GM08714 (cell line): ENCODE measurements at regions not wholly inside any gene's neighbourhood (a gene's known extent, or its start where the extent isn't known, plus 50 kb on each side); places are given as distances from the start of the nearest gene placed in this dataset.
"Not testable (repeated sequence)": the region's sequence is repeated elsewhere in the genome, so short reads cannot be mapped to it uniquely, and the experiment has no call there.

Experiments used
- H3K4me3 ChIP-seq: fragments of 200-500 bp; sonication (Bioruptor generic); 2 replicates; pipeline ENCODE4 v1.5.1; 2014; ENCODE audit warnings: mild to moderate bottlenecking, low read length, inconsistent platforms
- ZNF274 ChIP-seq: IDR thresholded peaks from 2 replicates; pipeline ENCODE4 v1.6.1; 2012; ENCODE audit warnings: mild to moderate bottlenecking, low read depth, low read length

DNA sequence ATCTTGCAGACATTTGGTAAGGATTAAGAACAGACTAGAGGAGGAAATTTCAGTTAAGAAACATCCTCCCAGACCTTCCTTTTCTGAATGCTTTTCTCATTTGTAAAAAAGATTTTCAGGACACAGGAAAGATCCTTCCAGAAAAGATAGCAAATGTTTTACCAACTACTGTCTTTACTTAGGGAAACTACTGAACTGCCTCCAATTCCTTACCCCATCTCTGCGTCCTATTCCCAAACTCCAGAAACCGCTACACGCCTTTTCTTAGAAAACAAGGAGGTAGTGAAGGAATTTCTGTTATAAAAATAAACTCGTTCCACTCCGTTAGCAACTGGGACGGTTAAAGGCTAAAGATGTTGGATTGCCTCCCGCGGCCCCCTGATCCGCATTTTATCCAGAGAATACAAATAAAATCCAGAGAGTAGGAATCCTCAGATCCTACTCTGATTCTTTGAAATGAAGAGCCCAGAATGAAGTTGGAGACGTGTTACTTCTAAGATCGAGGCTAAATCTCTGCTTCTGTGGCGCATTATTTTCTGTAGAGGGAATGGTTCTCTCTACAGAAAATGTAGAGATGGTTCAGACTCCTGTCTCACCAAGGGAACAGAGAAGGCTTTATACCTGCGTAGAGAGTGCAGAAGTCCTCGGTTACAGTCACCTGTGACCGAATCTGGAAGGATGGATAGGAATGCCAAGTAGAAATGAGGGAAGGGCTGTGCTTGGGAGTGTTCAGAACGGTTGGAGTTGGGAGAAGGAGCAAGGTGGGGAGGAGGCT lies 133.0 kb downstream of the GPX5 start:
- no peak for TF ChIP-seq ZNF274
- H3K4me3 ChIP-seq: peak overlapping the region; percentile 75

DNA sequence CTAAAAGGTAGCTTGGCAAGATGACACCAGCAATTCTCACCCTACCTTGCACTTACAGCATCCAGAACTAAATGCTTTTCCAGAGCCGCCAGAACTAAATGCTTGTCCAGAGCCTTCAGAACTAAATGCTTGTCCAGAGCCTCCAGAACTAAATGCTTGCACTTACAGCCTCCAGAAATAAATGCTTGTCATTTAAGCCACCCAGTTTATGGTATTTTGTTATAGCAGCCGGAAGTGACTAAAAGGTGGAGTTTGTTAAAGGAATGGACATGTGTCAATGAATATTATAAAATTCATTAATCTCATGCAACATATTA lies 133.5 kb downstream of the GPX5 start:
- peak overlapping the region; percentile 75; the same call in 1 of the 2 replicates for H3K4me3 ChIP-seq
- TF ChIP-seq ZNF274: no peak

DNA sequence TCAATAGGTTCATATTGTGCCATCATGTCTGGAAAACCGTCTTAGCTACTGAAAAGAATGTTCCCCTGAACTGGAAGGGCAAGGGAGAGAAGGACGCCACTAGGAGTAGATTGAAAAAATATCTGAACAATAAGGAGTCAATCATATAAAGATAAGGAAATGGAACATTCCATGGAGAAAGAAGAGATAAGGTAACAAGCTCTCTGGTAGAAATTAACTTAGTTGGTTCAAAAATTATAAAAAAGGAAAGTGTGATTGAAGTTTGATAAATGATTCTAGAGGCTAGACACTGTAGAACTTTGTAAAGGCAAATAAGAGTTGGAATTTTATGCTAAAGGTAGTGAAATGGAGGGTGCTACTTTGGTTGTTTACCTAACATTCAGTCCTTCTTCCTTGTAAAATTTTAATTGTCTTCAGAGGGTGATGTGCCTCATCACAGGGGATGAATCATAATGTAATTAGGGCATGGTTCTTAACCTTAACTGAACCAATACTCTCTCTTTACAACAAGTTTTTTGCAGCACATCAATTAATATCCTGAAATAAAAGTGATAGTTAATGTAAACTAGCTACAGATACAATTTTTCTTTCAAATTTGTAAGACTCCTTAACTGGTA lies 135.5 kb downstream of the GPX5 start:
- TF ChIP-seq ZNF274: no peak
- H3K4me3 ChIP-seq: no peak overlapping the region

- H3K4me3 ChIP-seq: no peak overlapping the region
- no peak for TF ChIP-seq ZNF274
Observed at GRCh38 chr6:28664870-28665396, 139.3 kb downstream of the GPX5 start.

GRCh38 chr6:28673417-28673786 lies 147.7 kb downstream of the GPX5 start:
- TF ChIP-seq ZNF274: no peak
- no peak overlapping the region for H3K4me3 ChIP-seq

- no peak for TF ChIP-seq ZNF274
- H3K4me3 ChIP-seq: peak overlapping the region; percentile 83
Observed at GRCh38 chr6:28673787-28674671, 148.3 kb downstream of the GPX5 start.

DNA sequence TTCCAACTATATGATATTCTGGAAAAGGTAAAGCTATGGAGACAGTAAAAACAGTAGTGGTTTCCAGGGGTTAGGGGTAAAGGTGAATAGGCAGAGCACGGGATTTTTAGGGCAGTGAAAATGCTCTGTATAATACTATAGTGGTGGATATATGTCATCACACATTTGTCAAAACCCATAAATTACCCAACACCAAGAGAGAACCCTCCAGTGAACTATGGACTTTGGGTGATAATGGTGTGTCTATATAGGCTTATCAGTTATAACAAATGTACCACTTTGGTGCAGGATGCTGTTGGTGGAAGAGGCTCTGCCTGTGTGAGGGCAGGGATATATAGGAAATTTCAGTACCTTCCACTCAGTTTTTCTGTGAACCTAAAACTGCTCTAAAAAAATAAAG lies 149.9 kb downstream of the GPX5 start:
- TF ChIP-seq ZNF274: no peak
- no peak overlapping the region for H3K4me3 ChIP-seq

GRCh38 chr6:28682542-28682941 lies 156.9 kb downstream of the GPX5 start:
- no peak overlapping the region for H3K4me3 ChIP-seq
- no peak for TF ChIP-seq ZNF274

DNA sequence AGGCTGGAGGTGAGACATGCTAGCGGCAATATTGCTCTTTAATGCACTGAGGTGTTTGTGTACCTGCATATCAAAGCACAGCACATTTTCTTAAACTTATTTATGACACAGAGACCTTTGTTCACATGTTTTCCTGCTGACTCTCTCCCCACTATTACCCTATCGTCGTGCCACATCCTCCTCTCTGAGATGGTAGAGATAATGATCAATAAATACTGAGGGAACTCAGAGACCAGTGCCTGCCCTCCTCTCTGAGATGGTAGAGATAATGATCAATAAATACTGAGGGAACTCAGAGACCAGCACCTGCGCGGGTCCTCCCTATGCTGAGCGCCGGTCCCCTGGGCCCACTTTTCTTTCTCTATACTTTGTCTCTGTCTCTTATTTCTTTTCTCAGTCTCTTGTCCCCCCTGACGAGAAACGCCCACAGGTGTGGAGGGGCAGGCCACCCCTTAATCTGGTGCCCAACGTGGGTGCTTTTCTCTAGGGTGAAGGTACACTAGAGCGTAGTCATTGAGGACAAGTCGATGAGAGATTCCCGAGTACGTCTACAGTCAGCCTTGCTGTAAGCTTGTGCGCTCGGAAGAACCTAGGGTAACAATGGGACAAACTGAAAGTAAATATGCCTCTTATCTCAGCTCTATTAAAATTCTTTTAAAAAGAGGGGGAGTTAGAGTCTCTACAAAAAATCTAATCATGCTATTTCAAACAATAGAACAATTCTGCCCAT lies 157.4 kb downstream of the GPX5 start:
- H3K4me3 ChIP-seq: not testable (repeated sequence)

DNA sequence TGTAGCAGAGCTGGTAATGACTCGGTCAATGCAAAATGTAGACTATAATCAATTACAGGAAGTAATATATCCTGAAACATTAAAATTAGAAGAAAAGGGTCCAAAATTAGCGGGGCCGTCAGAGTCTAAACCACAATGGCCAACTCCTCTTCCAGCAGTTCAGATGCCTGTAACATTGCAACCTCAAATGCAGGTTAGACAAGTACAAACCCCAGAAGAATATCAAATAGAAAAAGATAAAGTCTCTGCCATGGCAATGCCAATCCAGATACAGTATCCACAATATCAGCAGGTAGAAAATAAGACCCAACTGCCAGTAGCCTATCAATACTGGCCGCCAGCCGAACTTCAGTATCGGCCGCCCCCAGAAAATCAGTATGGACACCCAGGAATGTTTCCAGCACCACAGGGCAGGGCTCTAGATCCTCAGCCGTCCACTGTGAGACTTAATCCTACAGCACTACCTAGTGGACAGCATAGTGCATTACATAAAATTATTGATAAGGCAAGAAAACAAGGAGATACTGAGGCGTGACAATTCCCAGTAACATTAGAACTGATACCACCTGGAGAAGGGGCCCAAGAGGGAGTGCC lies 158.4 kb downstream of the GPX5 start:
- H3K4me3 ChIP-seq: no peak overlapping the region
- no peak for TF ChIP-seq ZNF274

DNA sequence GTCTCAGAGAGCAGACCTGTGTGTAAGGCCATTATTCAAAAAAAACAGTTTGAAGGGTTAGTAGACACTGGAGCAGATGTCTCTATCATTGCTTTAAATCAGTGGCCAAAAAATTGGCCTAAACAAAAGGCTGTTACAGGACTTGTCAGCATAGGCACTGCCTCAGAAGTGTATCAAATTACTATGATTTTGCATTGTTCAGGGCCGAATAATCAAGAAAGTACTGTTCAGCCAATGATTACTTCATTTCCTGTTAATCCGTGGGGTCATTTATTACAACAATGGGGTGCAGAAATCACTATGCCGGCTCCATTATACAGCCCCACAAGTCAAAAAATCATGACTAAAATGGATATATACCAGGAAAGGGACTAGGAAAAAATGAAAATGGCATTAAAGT lies 160.3 kb downstream of the GPX5 start:
- not testable (repeated sequence) for H3K4me3 ChIP-seq

DNA sequence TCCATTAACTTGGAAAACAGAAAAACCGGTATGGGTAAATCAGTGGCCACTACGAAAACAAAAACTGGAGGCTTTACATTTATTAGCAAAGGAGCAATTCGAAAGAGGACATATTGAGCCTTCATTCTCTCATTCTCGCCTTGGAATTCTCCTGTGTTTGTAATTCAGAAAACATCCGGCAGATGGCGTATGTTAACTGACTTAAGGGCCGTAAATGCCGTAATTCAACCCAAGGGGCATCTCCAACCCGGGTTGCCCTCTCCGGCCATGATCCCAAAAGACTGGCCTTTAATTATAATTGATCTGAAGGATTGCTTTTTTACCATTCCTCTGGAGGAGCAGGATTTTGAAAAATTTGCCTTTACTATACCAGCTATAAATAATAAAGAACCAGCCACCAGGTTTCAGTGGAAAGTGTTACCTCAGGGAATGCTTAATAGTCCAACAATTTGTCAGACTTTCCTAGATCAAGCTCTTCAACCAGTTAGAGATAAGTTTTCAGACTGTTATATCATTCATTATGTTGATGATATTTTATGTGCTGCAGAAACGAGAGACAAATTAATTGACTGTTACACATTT lies 160.9 kb downstream of the GPX5 start:
- H3K4me3 ChIP-seq: not testable (repeated sequence)

DNA sequence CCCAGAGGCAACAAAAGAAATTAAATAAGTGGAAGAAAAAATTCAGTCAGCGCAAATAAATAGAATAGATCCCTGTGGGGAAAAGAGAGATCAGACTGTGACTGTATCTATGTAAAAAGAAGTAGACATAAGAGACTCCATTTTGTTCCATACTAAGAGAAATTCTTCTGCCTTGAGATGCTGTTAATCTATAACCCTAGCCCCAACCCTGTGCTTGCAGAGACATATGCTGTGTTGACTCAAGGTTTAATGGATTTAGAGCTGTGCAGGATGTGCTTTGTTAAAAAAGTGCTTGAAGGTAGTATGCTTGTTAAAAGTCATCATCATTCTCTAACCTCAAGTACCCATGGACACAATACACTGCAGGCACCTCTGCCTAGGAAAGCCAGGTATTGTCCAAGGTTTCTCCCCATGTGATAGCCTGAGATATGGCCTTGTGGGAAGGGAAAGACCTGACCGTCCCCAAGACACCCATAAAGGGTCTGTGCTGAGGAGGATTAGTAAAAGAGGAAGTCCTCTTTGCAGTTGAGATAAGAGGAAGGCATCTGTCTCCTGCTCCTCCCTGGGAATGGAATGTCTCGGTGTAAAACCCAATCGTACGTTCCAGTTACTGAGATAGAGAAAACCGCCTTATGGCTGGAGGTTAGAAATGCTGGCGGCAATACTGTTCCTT lies 161.8 kb downstream of the GPX5 start:
- H3K4me3 ChIP-seq: not testable (repeated sequence)

DNA sequence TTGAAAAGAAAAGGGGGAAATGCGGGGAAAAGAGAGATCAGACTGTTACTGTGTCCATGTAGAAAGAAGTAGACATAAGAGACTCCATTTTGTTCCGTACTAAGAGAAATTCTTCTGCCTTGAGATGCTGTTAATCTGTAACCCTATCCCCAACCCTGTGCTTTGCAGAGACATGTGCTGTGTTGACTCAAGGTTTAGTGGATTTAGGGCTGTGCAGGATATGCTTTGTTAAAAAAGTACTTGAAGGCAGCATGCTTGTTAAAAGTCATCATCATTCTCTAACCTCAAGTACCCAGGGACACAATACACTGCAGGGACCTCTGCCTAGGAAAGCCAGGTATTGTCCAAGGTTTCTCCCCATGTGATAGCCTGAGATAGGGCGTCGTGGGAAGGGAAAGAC lies 166.3 kb downstream of the GPX5 start:
- H3K4me3 ChIP-seq: not testable (repeated sequence)
